ENCODE measurements at regions not wholly inside any gene's neighbourhood (a gene's known extent, or its start where the extent isn't known, plus 50 kb on each side); places are given as distances from the start of the nearest gene placed in this dataset.
"Not testable (repeated sequence)": the region's sequence is repeated elsewhere in the genome, so short reads cannot be mapped to it uniquely, and the experiment has no call there.

DNA sequence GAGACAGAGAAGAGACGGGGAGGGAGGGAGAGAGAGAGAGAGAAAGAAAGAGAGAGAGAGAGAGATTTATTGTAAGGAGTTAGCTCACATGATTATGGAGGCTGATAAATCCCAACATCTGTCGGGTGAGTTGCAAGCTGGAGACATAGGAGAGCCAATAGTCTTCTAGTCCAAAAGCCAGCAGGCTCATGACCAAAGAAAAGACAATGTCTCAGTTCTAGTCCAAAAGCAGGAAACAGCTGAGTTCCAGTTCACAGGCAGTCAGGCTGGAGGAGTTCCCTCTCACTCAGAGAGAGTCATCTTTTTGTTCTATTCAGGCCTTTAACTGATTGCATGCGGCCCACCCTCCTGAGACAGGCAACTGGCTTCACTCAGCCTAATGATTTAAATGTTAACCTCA, 416.6 kb downstream of the PREX1 start:
- H3K4me3 Mint-ChIP-seq: no peak overlapping the region
- ATAC-seq (no peak), DNase-seq (no peak)
- peaks cover 1% of the 10 kb centered on the region for H3K4me1 Mint-ChIP-seq
- no peaks in the 10 kb centered on the region for H3K9me3 Mint-ChIP-seq
- H3K27ac Mint-ChIP-seq: no peak overlapping the region
- no peaks in the 10 kb centered on the region for H3K36me3 Mint-ChIP-seq (ENCODE audit: low read depth)
- H3K27me3 Mint-ChIP-seq: peaks cover 17% of the 10 kb centered on the region

DNA sequence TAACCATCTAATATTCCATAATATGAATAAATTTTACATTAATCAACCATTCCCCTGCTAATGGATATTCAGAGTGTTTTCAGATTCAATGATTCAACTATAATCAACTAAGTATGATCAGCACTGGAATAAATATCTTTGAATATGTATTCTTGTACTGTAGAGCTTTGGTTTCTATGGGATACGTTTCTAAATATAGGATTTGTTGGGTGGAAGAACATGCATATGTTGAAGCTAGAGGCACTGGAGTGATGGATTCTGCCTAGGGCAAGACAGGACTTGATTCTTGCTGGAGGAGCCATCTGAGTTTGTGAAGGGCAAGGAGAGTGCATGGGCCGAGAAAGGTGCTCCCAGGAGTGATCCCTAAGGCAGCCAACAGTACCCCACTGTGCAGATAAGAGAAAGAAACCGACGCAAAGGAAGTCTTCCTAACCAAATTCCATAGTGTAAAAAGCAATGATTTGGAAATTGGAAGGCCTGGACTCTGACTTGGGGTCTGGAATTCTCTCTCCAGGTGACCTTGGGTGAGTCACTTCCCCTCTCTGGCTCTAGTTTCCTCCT, 418.7 kb downstream of the PREX1 start:
- DNase-seq (no peak), ATAC-seq (no peak)
- Mint-ChIP-seq H3K27ac (no peak overlapping the region), H3K36me3 (ENCODE audit: low read depth) (no peaks in the 10 kb centered on the region), H3K9me3 (no peaks in the 10 kb centered on the region), H3K4me3 (no peak overlapping the region), H3K4me1 (peaks cover 7% of the 10 kb centered on the region), H3K27me3 (peaks cover 20% of the 10 kb centered on the region)

DNA sequence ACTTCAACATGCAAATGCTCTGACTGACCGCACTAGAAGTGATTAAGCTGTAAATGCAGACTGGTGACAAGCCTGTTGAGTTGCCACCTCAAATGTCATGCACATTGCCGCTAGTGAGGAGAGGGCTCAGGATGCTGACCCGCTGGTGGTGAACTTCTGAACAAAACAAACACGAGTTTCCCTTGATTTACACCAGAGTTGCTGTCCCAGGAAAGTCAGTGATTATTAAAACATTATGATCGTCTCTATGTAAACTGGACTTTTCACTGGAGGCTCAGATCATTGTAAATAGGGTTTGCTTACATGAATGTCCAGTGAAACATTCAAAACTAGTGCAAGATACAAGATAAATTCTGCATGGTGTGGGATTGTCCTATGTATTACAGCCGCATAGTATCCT, 420.1 kb downstream of the PREX1 start:
- DNase-seq: no peak
- Mint-ChIP-seq H3K4me3 (no peak overlapping the region), H3K36me3 (ENCODE audit: low read depth) (no peaks in the 10 kb centered on the region), H3K9me3 (no peaks in the 10 kb centered on the region), H3K27me3 (peaks cover 20% of the 10 kb centered on the region), H3K27ac (no peak overlapping the region), H3K4me1 (peaks cover 7% of the 10 kb centered on the region)
- ATAC-seq: no peak

DNA sequence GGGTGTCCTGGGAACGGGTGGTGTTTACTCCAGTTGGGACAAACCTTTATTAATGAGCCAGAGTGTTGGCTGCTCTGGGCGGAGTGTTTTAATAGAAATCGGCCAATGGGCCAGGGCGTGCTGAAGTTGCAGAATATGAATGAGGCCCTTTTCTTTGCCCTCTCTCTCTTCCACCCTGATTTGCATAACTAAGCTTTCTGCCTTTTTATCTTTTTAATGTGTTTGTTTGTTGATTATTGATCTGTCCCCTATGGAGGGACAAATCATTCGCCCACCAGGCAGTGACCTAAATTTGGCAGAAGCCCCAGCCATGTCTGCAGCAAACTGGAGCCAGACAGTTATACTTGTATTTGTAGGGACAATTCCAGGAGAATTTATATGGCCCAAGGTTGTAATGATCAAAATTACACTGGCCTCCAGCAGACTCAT, 420.9 kb downstream of the PREX1 start:
- H3K9me3 Mint-ChIP-seq: no peaks in the 10 kb centered on the region
- ATAC-seq: no peak
- H3K4me3 Mint-ChIP-seq: no peak overlapping the region
- peaks cover 7% of the 10 kb centered on the region for H3K4me1 Mint-ChIP-seq
- H3K27ac Mint-ChIP-seq: no peak overlapping the region
- H3K27me3 Mint-ChIP-seq: peaks cover 18% of the 10 kb centered on the region
- no peaks in the 10 kb centered on the region for H3K36me3 Mint-ChIP-seq (ENCODE audit: low read depth)
- no peak for DNase-seq

DNA sequence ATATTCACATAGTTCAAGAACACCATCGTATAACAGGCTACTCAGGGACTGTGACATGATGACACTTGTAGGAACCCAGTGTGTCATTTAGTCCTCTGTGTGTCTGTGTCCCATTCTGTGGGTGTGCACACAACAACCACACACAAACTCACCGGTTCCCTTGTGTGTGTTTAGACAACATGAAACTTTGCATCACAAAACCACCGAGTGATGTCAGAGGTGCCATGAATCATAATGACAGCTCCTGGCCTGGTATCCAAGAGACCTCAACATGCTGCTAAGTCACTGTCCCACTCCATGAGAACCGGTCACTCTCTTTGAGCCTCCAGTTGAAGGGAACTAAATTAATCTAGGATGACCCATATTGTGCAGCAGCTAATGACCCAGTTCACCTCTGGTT, 421.3 kb downstream of the PREX1 start:
- Mint-ChIP-seq H3K36me3 (ENCODE audit: low read depth) (no peaks in the 10 kb centered on the region), H3K4me1 (peaks cover 7% of the 10 kb centered on the region), H3K27ac (no peak overlapping the region), H3K9me3 (no peaks in the 10 kb centered on the region), H3K27me3 (peaks cover 18% of the 10 kb centered on the region), H3K4me3 (no peak overlapping the region)
- DNase-seq (peak; percentile 44), ATAC-seq (peak; percentile 85)

DNA sequence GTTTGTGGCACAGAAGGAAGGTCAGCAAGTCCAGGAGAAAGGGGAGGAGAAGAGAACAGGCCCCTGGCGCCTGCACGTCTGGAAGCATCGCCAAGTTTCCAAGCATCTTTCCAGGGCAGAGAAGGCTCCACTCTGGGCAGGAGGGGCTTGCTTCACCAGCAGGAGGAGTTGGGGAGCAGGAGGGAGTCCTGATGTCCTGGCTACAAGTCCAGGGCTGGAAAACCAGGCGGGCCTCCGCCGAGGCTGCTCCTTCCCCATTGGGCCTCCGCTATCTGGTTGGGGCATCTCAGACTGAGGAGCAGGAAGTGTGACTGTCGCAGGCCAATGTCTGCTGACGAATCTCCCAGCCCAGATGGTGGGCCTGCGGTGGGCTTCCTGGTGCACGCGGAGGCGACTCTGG, 421.9 kb downstream of the PREX1 start:
- no peak overlapping the region for H3K27ac Mint-ChIP-seq
- DNase-seq (peak; percentile 29), ATAC-seq (peak; percentile 26)
- peaks cover 21% of the 10 kb centered on the region for H3K27me3 Mint-ChIP-seq
- peaks cover 7% of the 10 kb centered on the region for H3K4me1 Mint-ChIP-seq
- no peaks in the 10 kb centered on the region for H3K9me3 Mint-ChIP-seq
- H3K4me3 Mint-ChIP-seq: no peak overlapping the region
- no peaks in the 10 kb centered on the region for H3K36me3 Mint-ChIP-seq (ENCODE audit: low read depth)

DNA sequence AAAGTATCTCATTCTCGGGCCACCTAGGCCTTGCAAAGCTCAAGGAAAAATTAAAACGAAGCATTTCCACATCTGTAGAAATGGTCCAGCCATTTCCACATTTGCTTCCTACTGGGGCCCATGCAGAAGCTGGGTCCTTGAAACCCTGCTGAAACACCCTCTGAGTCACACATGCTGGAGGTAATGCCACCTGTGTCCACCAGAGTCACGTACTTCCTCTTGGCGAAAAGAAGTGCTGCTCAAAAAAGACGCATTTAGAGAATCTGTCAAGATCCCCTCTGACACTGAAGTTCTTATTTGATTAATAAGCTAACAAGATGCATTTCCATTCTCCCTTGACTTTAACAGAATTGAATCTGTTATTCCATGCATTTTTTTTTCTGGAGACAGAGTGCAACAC, 423.2 kb downstream of the PREX1 start:
- no peak for DNase-seq
- H3K27ac Mint-ChIP-seq: no peak overlapping the region
- no peak for ATAC-seq
- H3K27me3 Mint-ChIP-seq: peaks cover 13% of the 10 kb centered on the region
- no peak overlapping the region for H3K4me3 Mint-ChIP-seq
- H3K4me1 Mint-ChIP-seq: peaks cover 7% of the 10 kb centered on the region
- no peaks in the 10 kb centered on the region for H3K9me3 Mint-ChIP-seq
- H3K36me3 Mint-ChIP-seq (ENCODE audit: low read depth): no peaks in the 10 kb centered on the region

DNA sequence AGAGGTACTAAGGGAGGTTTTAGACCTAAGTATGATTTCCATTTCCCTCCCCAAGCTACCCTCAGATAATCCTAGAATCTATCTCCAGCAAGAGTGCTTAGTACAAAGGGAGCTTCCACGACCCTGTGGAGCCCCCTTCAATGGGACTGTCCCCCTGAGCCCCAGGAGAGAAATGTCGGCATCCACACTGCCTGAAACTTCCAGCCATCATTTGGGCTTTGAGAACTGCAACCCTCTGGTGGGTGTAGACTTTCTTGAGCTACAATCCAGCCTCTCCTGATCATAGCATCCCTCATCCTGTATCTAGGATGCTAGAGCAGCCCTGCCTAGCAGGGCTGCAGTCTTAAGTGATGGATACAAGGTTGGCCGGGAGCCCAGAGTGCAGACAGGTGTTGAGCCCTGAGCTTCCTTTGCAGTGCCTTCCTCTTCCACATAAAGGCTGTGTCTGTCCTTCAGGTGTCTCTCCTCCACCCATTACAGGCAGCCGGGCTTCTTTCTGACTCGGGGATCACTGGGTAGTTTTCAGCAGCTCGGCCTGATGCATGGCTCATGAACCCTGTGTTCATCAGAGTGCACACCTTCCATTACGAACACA, 424.5 kb downstream of the PREX1 start:
- Mint-ChIP-seq H3K9me3 (no peaks in the 10 kb centered on the region), H3K4me1 (peaks cover 7% of the 10 kb centered on the region), H3K4me3 (no peak overlapping the region), H3K27ac (no peak overlapping the region), H3K36me3 (ENCODE audit: low read depth) (no peaks in the 10 kb centered on the region), H3K27me3 (peaks cover 10% of the 10 kb centered on the region)
- no peak for ATAC-seq
- DNase-seq: no peak

DNA sequence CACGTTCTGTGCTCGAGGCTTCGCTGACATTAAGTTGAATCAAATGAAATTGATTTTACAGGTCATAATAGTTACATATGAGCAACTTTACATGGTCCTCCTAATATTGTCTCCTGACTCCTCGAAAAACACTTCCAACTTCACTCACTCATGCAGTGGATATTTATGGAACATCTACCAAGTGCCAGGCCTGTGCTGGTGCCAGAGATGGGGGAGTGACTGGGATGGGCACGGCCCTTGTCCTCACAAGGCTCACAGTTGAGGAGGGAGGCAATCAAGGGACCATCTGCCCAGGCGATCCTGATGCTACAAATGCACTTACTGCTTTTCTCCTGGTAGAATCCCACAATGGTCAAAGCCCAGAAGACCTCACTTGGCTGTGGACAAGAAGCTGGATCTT, 426.4 kb downstream of the PREX1 start:
- Mint-ChIP-seq H3K27ac (no peak overlapping the region), H3K4me1 (peaks cover 7% of the 10 kb centered on the region), H3K27me3 (peaks cover 6% of the 10 kb centered on the region)

DNA sequence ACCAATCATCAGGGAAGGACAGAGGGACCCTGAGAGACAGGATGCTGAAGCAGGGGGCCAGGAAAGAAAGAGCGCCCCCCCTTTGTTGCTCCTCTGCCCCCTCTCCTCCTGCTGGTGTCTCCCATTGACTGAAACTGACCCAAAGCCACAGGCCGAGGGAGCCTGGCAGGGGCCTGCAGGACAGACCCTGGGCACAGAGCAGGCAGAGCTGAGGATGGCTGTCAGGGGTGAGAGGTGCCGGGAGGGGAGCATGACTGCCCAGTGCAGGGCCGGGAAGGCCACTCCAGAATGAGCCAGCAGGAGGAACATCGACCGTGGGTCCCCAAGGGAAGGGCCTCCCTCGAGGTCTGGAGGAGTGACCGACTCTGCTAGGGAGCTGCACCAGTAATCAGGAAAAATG, 427.8 kb downstream of the PREX1 start:
- no peak overlapping the region for H3K27ac Mint-ChIP-seq
- no peak for ATAC-seq
- no peak for DNase-seq
- peaks cover 6% of the 10 kb centered on the region for H3K27me3 Mint-ChIP-seq
- no peak overlapping the region for H3K4me3 Mint-ChIP-seq
- H3K36me3 Mint-ChIP-seq (ENCODE audit: low read depth): no peaks in the 10 kb centered on the region
- H3K4me1 Mint-ChIP-seq: no peaks in the 10 kb centered on the region
- H3K9me3 Mint-ChIP-seq: no peaks in the 10 kb centered on the region

More for the DNA sequence above, 426.4 kb downstream of the PREX1 start:
- DNase-seq: no peak
- Mint-ChIP-seq H3K4me3 (no peak overlapping the region), H3K9me3 (no peaks in the 10 kb centered on the region), H3K36me3 (ENCODE audit: low read depth) (no peaks in the 10 kb centered on the region)
- no peak for ATAC-seq

DNA sequence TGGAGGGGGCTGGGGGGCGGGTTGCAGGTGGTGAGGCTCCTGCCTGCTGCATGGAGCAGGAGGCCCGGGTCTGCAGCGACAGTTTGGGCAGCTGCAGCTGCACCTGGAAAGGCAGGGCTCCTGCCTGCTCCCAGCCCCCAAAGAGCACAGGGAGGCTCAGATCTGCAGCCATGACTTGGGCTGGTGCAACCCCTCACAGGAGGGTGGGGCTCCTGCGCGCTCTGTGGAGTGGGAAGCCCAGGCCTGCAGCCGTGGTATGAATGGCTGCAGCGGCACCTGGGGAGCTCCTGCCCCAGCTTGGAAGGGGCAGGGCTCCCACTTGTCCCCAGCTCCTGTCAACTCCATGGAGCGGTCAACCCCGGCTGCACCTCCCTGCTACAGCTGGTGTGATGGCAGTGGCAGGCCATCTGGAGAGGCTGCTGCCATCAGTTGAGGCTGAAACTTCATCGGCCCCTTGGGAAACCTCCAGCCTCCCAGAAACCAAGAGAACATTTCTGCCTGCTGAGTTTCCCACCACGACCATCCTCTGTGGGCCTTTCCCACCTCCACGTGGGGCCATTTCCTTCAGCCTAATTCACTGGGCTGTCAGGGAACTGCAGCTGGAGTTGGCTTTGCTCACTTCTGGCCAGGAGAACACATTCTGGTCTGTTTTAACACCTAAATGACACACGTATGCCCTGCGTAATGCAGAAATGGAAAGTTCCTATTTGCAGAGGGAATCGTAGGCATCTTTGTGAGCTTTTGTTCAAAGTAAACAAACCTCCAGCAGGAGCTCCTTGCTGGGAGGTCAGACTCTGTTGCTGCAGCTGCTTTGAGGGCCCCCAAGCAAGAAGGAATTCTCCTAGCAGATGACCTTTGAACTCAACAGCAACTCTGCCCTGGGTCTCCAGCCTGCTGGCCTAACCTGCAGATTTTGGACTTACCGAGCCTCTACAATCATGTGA, 429.0 kb downstream of the PREX1 start:
- ATAC-seq: no peak
- Mint-ChIP-seq H3K36me3 (ENCODE audit: low read depth) (no peaks in the 10 kb centered on the region), H3K4me1 (no peaks in the 10 kb centered on the region), H3K27me3 (peaks cover 8% of the 10 kb centered on the region), H3K9me3 (peaks cover 4% of the 10 kb centered on the region), H3K27ac (no peak overlapping the region), H3K4me3 (no peak overlapping the region)
- DNase-seq: no peak

DNA sequence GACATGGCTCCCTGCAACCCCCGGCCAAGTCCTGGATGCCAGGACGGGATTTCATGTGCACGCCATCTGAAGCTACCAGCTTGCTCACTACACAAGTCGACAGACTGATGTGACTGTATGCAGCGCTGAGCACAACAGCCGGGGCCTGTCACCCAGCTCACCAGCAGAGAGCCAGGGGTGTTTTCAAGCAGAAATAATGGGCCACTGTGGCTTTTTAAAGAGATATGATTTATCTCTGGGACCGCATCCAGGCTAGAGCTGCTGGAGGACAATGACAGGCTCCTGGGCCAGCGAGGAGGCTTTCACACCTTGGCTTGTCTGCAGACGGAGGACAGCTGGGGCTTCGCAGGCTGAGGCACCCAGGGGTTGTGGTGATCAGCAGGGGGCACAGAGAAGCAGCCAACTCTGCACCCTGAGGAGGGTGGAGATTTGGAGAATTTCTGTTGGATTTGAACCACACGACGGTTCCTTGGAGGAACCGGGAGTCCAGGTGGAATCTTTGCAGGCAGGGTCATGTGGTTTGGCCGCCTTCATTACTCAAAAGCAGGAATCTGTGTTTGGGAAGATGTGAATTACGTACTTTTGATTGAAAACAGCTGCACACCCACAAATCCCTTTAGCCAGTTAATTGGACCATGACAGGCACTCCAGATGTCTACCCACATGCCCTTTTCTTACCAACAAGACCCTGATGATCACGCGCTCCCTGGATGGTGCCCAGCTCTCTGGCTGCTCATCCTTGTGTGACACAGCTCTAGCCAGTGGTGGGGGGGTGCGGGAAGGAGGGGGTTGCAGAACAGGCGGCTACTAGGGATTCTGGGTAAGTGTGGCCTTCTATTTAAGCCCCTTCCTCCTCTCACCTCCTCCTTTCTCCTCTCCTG, 430.6 kb downstream of the PREX1 start:
- peaks cover 10% of the 10 kb centered on the region for H3K9me3 Mint-ChIP-seq
- not testable (repeated sequence) for H3K27me3 Mint-ChIP-seq; H3K4me3 Mint-ChIP-seq; H3K36me3 Mint-ChIP-seq (ENCODE audit: low read depth); H3K4me1 Mint-ChIP-seq; DNase-seq; ATAC-seq; H3K27ac Mint-ChIP-seq

DNA sequence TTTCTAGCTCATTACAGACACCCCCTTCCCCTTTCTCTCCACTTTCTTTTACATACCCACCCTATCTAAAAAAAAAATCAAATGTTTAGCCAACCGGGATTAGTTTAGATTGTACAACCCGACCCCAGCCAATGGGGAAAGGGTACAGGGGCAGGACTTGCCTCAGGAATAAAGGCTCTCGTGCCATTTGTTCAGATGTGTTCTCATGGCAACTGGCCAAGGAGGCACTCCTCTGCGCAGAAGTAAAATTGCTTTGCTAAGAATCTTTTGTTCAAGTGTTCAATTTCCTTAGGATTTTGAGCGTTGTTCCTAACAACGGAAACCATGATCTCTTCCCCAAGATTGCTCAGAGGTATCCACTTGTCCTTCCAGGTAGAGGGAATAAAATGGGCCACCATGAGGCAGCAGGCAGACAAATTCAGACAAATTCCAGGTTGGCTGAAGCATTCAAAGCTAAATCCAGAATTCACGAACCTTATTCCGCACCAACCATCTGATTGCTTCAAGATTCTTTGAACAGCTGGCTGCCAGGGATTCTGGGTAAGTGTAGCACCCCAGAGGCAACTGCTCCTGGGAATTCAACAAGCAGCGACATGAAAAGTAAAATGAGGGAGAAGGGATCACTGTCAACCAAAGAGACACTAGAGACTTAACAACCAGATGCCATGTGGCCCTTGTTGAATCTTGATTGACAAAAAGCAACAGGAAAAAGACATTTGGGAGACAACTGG, 431.8 kb downstream of the PREX1 start:
- DNase-seq (no peak), ATAC-seq (no peak)
- no peak overlapping the region for H3K4me3 Mint-ChIP-seq
- H3K36me3 Mint-ChIP-seq (ENCODE audit: low read depth): peaks cover 3% of the 10 kb centered on the region
- no peak overlapping the region for H3K27ac Mint-ChIP-seq
- no peaks in the 10 kb centered on the region for H3K4me1 Mint-ChIP-seq
- H3K9me3 Mint-ChIP-seq: peaks cover 22% of the 10 kb centered on the region
- H3K27me3 Mint-ChIP-seq: peaks cover 5% of the 10 kb centered on the region
